ENCODE measurements at regions not wholly inside any gene's neighbourhood (a gene's known extent, or its start where the extent isn't known, plus 50 kb on each side); places are given as distances from the start of the nearest gene placed in this dataset.

DNA sequence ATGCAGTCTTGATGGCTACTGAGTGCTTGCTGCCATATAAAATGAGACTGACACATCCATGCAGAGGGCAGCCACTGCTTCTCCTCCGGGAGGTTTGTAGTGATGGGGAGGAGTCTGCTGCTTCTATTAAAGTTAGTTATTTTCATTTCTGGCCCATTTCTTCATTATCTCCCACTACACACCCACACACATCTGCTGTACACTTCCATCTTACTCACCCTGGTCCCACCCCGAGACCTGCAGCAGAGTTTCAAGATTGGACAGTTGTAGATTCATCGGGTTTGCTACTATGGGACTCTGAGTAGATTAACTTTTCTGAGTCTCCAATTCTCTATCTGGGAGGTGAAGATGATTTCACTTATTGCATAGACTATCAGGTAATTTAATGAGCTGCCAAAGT is 176.2 kb upstream of the SNX19 start:
- no peak overlapping the region for H3K27ac ChIP-seq
- no peaks in the 10 kb centered on the region for H3K9me3 ChIP-seq
- intact Hi-C loops (cut with DNase I), result no loop called here
- no peaks in the 10 kb centered on the region for H3K36me3 ChIP-seq
- WGBS, 2 donors, result 92 to 93% methylated on average over 3 of the region's 3 CpGs
- H3K27me3 ChIP-seq, result no peaks in the 10 kb centered on the region
- no peak overlapping the region for H3K4me3 ChIP-seq (replicated peaks in 1 of 3)
- no peak for DNase-seq
- TF ChIP-seq POLR2A (IDR thresholded peaks at IDR 0.05) (no peak), CTCF (IDR thresholded peaks at IDR 0.05) (no peak)
- H3K4me1 ChIP-seq, result no peaks in the 10 kb centered on the region

GRCh38 chr11:131094827-131095226 is 178.5 kb upstream of the SNX19 start:
- DNase-seq, result no peak
- Histone ChIP-seq H3K4me3 (replicated peaks in 1 of 3) (no peak overlapping the region), H3K27ac (no peak overlapping the region), H3K36me3 (no peaks in the 10 kb centered on the region), H3K9me3 (no peaks in the 10 kb centered on the region), H3K4me1 (no peaks in the 10 kb centered on the region), H3K27me3 (no peaks in the 10 kb centered on the region)
- intact Hi-C loops (cut with DNase I), result no loop called here
- WGBS, 2 donors, result 82 to 94% methylated on average over 1 of the region's 1 CpG
- no peak for TF ChIP-seq CTCF (IDR thresholded peaks at IDR 0.05)
- TF ChIP-seq POLR2A (IDR thresholded peaks at IDR 0.05), result no peak

- intact Hi-C loops (cut with DNase I), result no loop called here
- no peaks in the 10 kb centered on the region for H3K9me3 ChIP-seq
Observed at GRCh38 chr11:131095511-131096185, 179.4 kb upstream of the SNX19 start.

DNA sequence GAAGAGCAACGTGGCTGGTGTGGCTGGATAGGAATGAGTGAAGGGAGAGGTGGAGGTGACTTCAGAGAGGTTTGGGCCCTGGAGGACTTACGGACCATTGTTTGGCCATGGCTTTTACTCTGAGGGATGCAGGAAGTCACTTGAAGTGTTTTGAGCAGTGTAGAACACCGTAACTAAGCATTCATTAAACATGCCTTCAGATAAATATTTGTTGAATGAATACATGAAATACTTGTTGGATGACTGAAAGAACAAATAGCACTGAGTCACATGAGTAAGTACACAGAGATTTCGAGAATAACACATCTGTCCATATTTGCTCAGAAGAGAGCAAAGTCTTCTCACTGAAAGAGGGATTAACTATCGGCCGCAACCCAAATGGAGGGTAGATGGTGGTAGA is 182.7 kb upstream of the SNX19 start:
- Histone ChIP-seq H3K9me3 (no peaks in the 10 kb centered on the region), H3K27me3 (no peaks in the 10 kb centered on the region), H3K27ac (no peak overlapping the region), H3K4me1 (no peaks in the 10 kb centered on the region), H3K4me3 (replicated peaks in 1 of 3) (no peak overlapping the region), H3K36me3 (no peaks in the 10 kb centered on the region)
- no peak for DNase-seq
- 87% methylated on average over 6 of the region's 6 CpGs for WGBS, 2 donors
- intact Hi-C loops (cut with DNase I), result no loop called here
- no peak for TF ChIP-seq CTCF (IDR thresholded peaks at IDR 0.05)
- no peak for TF ChIP-seq POLR2A (IDR thresholded peaks at IDR 0.05)

More at GRCh38 chr11:131095511-131096185, 179.4 kb upstream of the SNX19 start:
- no peak overlapping the region for H3K4me3 ChIP-seq (replicated peaks in 1 of 3)
- no peaks in the 10 kb centered on the region for H3K4me1 ChIP-seq
- no peak for TF ChIP-seq POLR2A (IDR thresholded peaks at IDR 0.05)
- TF ChIP-seq CTCF (IDR thresholded peaks at IDR 0.05), result no peak
- no peak overlapping the region for H3K27ac ChIP-seq
- H3K27me3 ChIP-seq, result no peaks in the 10 kb centered on the region
- no peaks in the 10 kb centered on the region for H3K36me3 ChIP-seq
- WGBS, 2 donors, result 69 to 71% methylated on average over 11 of the region's 11 CpGs
- no peak for DNase-seq

DNA sequence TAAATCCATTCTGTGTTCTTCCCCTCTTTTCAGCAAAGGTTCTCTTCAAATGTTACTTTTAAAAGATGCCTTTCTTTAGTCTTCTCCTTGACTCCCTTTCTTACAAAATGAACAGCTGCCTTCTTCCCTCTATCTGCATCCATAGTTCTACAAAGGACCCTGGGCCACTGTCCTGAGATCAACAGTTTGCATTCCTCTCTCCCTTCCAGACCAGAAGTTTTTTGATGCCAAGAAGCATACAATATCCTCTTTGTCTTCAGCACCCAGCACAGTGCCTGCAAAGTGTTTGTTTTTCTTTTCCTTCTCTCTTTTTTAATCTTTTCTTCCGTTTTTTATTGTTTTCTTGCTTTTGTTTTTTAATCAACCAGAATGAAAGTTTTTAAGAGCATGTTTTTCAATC is 183.5 kb upstream of the SNX19 start:
- no peak overlapping the region for H3K27ac ChIP-seq
- no peaks in the 10 kb centered on the region for H3K4me1 ChIP-seq
- H3K36me3 ChIP-seq, result no peaks in the 10 kb centered on the region
- no peak for DNase-seq
- no peaks in the 10 kb centered on the region for H3K27me3 ChIP-seq
- 46 to 47% methylated on average over 1 of the region's 1 CpG for WGBS, 2 donors
- H3K4me3 ChIP-seq (replicated peaks in 1 of 3), result no peak overlapping the region
- H3K9me3 ChIP-seq, result no peaks in the 10 kb centered on the region
- intact Hi-C loops (cut with DNase I), result no loop called here
- TF ChIP-seq POLR2A (IDR thresholded peaks at IDR 0.05) (no peak), CTCF (IDR thresholded peaks at IDR 0.05) (no peak)

Data from thyroid gland (tissue), 4 donors.